Spleen (tissue), 7 donors: ENCODE measurements at regions not wholly inside any gene's neighbourhood (a gene's known extent, or its start where the extent isn't known, plus 50 kb on each side); places are given as distances from the start of the nearest gene placed in this dataset.
"Not testable (repeated sequence)": the region's sequence is repeated elsewhere in the genome, so short reads cannot be mapped to it uniquely, and the experiment has no call there.

Experiments used
- POLR2A ChIP-seq, 3 donors: fragments of 450-650 bp; IDR thresholded peaks; one replicate each; pipeline ENCODE4 v1.5.1; 2017; ENCODE audit warnings: antibody characterized with exemption in 3 of 3, mild to moderate bottlenecking in 1 of 3
- TF ChIP-seq, protein P1 (sequence below), 11 experiments: fragments of 200-600 bp in 7 of 11; fragments of 450-650 bp in 4 of 11; sonication (generic) in 4 of 11; IDR thresholded peaks in 8 of 11; conservative IDR thresholded peaks in 3 of 11; 1 replicate in 7 of 11; 2 replicates in 4 of 11; pipeline versions ENCODE4 v1.4.0 to v1.8.0; 2016 to 2021; ENCODE audit warnings: antibody characterized with exemption in 11 of 11, inconsistent platforms in 4 of 11, mild to moderate bottlenecking in 1 of 11
- donor health status: DM: no; HTN: no; CAD: no; lungs with moderate emphysema.
- donor health status: DM: no; HTN: no; CAD: no.
- donor health status: DM: no; HTN: no; CAD: no.

DNA sequence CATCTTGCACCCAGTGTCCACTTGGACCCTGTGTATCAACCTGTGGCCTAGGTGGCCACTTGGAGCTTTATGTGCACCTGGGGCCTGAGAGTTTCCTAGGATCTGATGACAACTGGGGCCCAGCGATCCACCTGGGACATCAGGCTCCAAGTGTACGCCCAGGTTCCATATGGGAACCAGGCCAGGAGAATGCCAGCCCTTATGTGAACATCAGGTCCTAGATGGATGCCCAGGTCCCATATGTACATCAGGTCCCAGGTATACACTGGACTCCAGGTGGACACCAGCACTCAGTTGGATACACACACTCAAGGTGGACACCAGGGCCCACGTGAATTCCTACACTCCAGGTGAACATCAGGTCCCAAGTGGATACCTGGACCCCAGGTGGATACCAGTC is 198.8 kb downstream of the POTEM start:
- TF ChIP-seq POLR2A (IDR thresholded peaks at IDR 0.05), result not testable (repeated sequence)
- TF ChIP-seq, protein P1, sequence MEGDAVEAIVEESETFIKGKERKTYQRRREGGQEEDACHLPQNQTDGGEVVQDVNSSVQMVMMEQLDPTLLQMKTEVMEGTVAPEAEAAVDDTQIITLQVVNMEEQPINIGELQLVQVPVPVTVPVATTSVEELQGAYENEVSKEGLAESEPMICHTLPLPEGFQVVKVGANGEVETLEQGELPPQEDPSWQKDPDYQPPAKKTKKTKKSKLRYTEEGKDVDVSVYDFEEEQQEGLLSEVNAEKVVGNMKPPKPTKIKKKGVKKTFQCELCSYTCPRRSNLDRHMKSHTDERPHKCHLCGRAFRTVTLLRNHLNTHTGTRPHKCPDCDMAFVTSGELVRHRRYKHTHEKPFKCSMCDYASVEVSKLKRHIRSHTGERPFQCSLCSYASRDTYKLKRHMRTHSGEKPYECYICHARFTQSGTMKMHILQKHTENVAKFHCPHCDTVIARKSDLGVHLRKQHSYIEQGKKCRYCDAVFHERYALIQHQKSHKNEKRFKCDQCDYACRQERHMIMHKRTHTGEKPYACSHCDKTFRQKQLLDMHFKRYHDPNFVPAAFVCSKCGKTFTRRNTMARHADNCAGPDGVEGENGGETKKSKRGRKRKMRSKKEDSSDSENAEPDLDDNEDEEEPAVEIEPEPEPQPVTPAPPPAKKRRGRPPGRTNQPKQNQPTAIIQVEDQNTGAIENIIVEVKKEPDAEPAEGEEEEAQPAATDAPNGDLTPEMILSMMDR (IDR thresholded peaks at IDR 0.05 in 8 of 11, conservative IDR thresholded peaks at IDR 0.05 in 3 of 11), result not testable (repeated sequence)
